BLaER1 treated with 17β-estradiol and CSF1 and Interleukin-3, amounts not matched to agents 10 nM and 100 nM (cell line): ENCODE measurements at regions not wholly inside any gene's neighbourhood (a gene's known extent, or its start where the extent isn't known, plus 50 kb on each side); places are given as distances from the start of the nearest gene placed in this dataset.
A peak's percentile ranks its signal among the peaks of the same experiment; 100 is the strongest.
"Not testable (repeated sequence)": the region's sequence is repeated elsewhere in the genome, so short reads cannot be mapped to it uniquely, and the experiment has no call there.

Source experiments
- H3K27ac ChIP-seq, 11 experiments: shearing (Covaris generic); formaldehyde crosslinking; 2 replicates each; pipeline ENCODE4 v1.8.1; 2022
- H3K27me3 ChIP-seq, 11 experiments: shearing (Covaris generic); formaldehyde crosslinking; 2 replicates each; pipeline ENCODE4 v1.8.1; 2022
- H3K36me3 ChIP-seq, 11 experiments: shearing (Covaris generic); formaldehyde crosslinking; 2 replicates each; pipeline ENCODE4 v1.8.1; 2022
- H3K4me1 ChIP-seq, 10 experiments: shearing (Covaris generic); formaldehyde crosslinking; 2 replicates each; pipeline ENCODE4 v1.8.1; 2022
- H3K4me2 ChIP-seq, 11 experiments: shearing (Covaris generic); formaldehyde crosslinking; 2 replicates each; pipeline ENCODE4 v1.8.1; 2022
- H3K4me3 ChIP-seq, 10 experiments: shearing (Covaris generic); formaldehyde crosslinking; 2 replicates each; pipeline ENCODE4 v1.8.1; 2022
- H3K9ac ChIP-seq, 11 experiments: shearing (Covaris generic); formaldehyde crosslinking; 2 replicates each; pipeline ENCODE4 v1.8.1; 2022
- H3K9me3 ChIP-seq, 11 experiments: shearing (Covaris generic); formaldehyde crosslinking; replicated peaks in 1 of 11; 2 replicates each; pipeline ENCODE4 v1.8.1; 2022
- H4K20me1 ChIP-seq, 11 experiments: shearing (Covaris generic); formaldehyde crosslinking; 2 replicates each; pipeline ENCODE4 v1.8.1; 2022
- Cebpa-rat ChIP-seq, 11 experiments: shearing (Covaris generic); IDR thresholded peaks; 2 replicates each; pipeline ENCODE4 v1.8.1; 2022

GRCh38 chr15:79156704-79157375 lies 66.3 kb upstream of the RASGRF1 start:
- Histone ChIP-seq H3K27ac (no peak overlapping the region), H3K9me3 (no peaks in the 10 kb centered on the region), H3K36me3 (no peaks in the 10 kb centered on the region), H3K9ac (no peak overlapping the region), H3K4me2 (no peak overlapping the region), H3K4me3 (no peak overlapping the region), H3K4me1 (peaks cover 0 to 5% (median 0%) of the 10 kb centered on the region in 10 experiments; a peak in 1 of 20 replicates), H4K20me1 (no peaks in the 10 kb centered on the region), H3K27me3 (no peaks in the 10 kb centered on the region)
- TF ChIP-seq Cebpa-rat (IDR thresholded peaks at IDR 0.05) = no peak

DNA sequence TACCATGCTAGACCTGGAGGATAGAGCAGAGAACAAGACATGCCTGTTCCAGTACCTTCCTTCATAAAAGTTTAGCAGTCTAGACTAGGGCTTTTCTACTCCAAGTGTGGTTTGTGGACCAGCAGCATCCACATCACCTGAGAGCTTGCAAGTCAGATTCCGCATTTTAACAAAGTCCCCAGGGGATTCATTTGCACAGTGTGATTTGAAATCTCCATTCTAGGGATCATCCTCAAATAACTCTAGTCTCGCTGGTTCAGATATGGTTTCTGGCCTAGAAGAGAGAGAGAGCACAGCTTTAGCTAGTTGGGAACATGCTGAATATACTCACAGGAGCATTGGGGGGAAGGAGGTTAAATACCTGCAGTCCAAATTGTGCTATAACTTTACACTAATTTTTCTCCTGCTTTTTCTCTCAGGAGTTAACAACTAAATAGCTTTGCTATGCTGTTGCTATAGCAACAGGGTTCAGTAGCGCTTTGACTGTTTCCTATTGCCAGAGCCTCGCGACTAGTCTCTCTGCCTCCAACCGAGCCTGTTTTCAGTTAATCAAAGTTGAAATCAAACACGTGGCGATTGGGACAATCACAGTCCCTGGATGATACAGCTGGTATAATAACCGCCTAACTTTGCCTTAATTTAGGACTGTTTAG lies 64.0 kb upstream of the RASGRF1 start:
- H3K36me3 ChIP-seq = no peaks in the 10 kb centered on the region
- no peaks in the 10 kb centered on the region for H3K27me3 ChIP-seq
- TF ChIP-seq Cebpa-rat (IDR thresholded peaks at IDR 0.05) = no peak
- peaks cover 9 to 15% (median 10%) of the 10 kb centered on the region in 11 experiments for H3K9me3 ChIP-seq
- no peak overlapping the region for H3K4me3 ChIP-seq
- no peak overlapping the region for H3K27ac ChIP-seq
- H3K4me1 ChIP-seq = peaks cover 0 to 5% (median 0%) of the 10 kb centered on the region in 10 experiments; a peak in 1 of 20 replicates
- H3K9ac ChIP-seq = no peak overlapping the region
- no peak overlapping the region for H3K4me2 ChIP-seq
- no peaks in the 10 kb centered on the region for H4K20me1 ChIP-seq

GRCh38 chr15:79144290-79144689 lies 53.7 kb upstream of the RASGRF1 start:
- H4K20me1 ChIP-seq, H3K9ac ChIP-seq, H3K36me3 ChIP-seq, H3K27me3 ChIP-seq, H3K4me2 ChIP-seq, H3K27ac ChIP-seq, H3K4me1 ChIP-seq: not testable (repeated sequence)
- peaks cover 59 to 83% (median 72%) of the 10 kb centered on the region in 11 experiments for H3K9me3 ChIP-seq
- H3K4me3 ChIP-seq = peak overlapping the region in 1 of 10 experiments; percentile 13; a peak in 2 of 20 replicates

GRCh38 chr15:79140846-79141570 lies 50.4 kb upstream of the RASGRF1 start:
- H3K4me3 ChIP-seq = no peak overlapping the region
- H3K27me3 ChIP-seq = no peaks in the 10 kb centered on the region
- no peaks in the 10 kb centered on the region for H3K4me1 ChIP-seq
- peaks cover 42 to 59% (median 46%) of the 10 kb centered on the region in 11 experiments for H3K9me3 ChIP-seq
- H3K27ac ChIP-seq = no peak overlapping the region
- H3K9ac ChIP-seq = no peak overlapping the region
- TF ChIP-seq Cebpa-rat (IDR thresholded peaks at IDR 0.05) = no peak
- H3K4me2 ChIP-seq = no peak overlapping the region
- H3K36me3 ChIP-seq = peaks cover 0 to 9% (median 0%) of the 10 kb centered on the region in 11 experiments; a peak in 3 of 22 replicates
- H4K20me1 ChIP-seq = no peaks in the 10 kb centered on the region
